Loucy (cell line): ENCODE measurements at regions not wholly inside any gene's neighbourhood (a gene's known extent, or its start where the extent isn't known, plus 50 kb on each side); places are given as distances from the start of the nearest gene placed in this dataset.

Experiments
- CTCF ChIP-seq: fragments of 200-600 bp; sonication (generic); conservative IDR thresholded peaks from 2 replicates; pipeline ENCODE4 v1.5.1; 2014; ENCODE audit warnings: mild to moderate bottlenecking, antibody characterized with exemption, low read length
- EZH2phosphoT487 ChIP-seq: fragments of 200-600 bp; IDR thresholded peaks from 2 replicates; pipeline ENCODE4 v1.6.1; 2018; ENCODE audit warnings: antibody characterized with exemption, mild to moderate bottlenecking, moderate library complexity, borderline replicate concordance

- no peak for TF ChIP-seq CTCF
- TF ChIP-seq EZH2phosphoT487: no peak
Measured at GRCh38 chr22:44383652-44384562, 71.2 kb upstream of the SHISAL1 start.
